H54 (cell line): ENCODE measurements at regions not wholly inside any gene's neighbourhood (a gene's known extent, or its start where the extent isn't known, plus 50 kb on each side); places are given as distances from the start of the nearest gene placed in this dataset.
"Not testable (repeated sequence)": the region's sequence is repeated elsewhere in the genome, so short reads cannot be mapped to it uniquely, and the experiment has no call there.

Source experiments
- DNase-seq: peaks from one replicate; pipeline ENCODE4 v3.0.0; 2011; ENCODE audit warnings: low spot score, mixed read lengths; ENCODE audit not compliant: insufficient read length
- FAIRE-seq: peaks from 3 replicates; lab custom pipeline; 2011; peaks lifted over from hg19 to GRCh38; lab: Jason Lieb, UNC
- POLR2A ChIP-seq: IDR thresholded peaks from 2 replicates; pipeline ENCODE4 v1.6.1; 2011; ENCODE audit warnings: low read depth, mild to moderate bottlenecking, low read length

DNA sequence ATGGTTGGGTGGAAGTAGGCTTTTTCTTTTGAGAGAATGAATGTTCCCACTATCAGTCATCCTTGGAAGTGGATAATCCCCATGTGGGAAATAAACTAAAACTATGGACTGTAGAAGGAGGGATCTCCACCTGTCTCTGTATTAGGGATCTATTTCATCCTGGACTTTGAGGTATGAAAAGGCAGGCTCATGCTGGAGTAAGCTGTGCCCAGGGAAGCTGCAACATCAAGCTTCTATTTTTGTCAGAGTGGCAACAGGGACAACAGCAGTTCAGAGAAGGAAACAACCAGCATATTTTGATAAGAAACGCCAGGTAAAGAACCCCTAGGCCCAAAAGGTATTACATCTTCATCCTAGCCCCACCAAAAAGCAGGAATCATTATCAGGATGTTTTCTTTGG is 122.0 kb downstream of the MDH1 start:
- TF ChIP-seq POLR2A: no peak
- DNase-seq: no peak
- no peak for FAIRE-seq

DNA sequence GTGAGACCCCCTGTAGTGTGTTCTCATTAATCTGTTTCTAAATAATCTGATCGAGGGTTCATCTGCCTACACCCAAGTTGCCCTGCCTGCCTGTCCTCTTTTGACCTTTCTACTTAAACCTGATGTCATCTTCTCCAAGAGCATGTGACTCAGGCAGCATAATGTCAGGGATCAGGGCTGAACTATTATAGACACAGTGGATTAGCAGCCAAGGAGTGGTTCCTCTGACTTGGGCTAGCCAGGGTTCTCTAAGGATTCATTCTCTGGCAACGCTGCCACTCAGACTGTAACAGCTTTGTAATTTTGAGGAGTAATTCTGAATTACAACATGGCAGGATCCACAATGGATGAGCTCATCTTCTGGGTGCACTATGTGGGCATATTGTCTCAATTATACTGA is 124.0 kb downstream of the MDH1 start:
- no peak for TF ChIP-seq POLR2A
- DNase-seq (no peak), FAIRE-seq (no peak)

DNA sequence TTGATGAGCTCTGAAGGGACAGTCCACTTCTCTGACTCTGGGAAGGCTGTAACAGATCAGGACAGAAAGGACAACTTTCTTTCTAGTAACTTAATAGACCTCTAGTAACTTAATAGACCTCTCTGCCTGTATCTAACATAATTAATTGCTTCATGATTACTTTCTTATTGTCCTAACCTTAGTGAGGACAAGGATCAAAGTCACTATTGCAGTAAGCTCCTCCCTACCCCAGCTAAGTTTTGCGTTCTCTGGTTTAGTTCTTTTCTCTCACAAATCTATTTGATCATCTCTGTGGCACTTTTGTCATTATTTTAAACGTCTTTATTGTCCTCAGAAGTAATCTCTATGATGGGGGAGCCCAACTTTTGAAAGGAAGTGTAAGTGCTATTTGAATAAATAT is 125.5 kb upstream of the UGP2 start:
- TF ChIP-seq POLR2A: no peak
- FAIRE-seq (no peak), DNase-seq (no peak)

DNA sequence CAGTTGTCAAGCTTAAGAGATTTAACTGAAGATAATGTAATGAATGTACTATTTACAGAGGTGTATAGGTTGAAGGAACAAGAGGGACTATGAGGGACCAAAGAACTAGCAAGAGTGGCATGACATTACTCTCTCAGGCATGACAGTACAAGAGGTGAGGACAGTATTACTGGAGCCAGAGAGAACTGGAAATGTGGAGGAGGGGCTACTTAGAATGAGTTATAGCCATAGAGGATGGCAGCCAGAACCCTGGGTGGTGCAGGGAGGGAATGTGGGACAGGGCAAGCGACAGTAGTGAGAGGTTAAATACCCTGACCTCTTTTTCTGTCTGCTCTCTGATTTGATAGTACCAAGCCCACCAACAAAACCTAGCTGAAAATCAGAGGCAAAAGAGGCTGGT is 122.6 kb upstream of the UGP2 start:
- no peak for DNase-seq
- no peak for TF ChIP-seq POLR2A
- no peak for FAIRE-seq

DNA sequence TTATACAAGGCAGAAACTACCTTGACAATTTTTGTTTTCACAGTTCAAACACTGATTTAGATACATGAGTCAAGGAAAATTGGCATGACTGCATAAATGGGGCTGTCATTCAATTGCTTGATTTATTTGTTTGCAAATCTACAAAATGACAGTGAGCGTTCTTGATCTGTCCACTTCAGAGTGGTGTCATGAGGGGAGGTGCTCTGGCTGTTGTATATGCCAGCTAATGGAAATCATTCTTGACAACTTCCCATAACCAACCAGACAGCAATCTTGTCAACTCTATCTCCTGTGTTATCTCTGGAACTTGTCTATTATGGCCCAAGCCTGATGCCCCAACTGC is 120.6 kb upstream of the UGP2 start:
- DNase-seq (no peak), FAIRE-seq (no peak)
- no peak for TF ChIP-seq POLR2A

DNA sequence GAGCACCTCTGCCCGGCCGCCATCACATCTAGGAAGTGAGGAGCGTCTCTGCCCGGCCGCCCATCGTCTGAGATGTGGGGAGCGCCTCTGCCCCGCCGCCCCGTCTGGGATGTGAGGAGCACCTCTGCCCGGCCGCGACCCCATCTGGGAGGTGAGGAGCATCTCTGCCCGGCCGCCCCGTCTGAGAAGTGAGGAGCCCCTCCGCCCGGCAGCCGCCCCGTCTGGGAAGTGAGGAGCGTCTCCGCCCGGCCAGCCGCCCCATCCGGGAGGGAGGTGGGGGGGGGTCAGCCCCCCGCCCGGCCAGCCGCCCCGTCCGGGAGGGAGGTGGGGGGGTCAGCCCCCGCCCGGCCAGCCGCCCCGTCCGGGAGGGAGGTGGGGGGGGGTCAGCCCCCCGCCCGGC is 119.4 kb upstream of the UGP2 start:
- not testable (repeated sequence) for DNase-seq, FAIRE-seq

DNA sequence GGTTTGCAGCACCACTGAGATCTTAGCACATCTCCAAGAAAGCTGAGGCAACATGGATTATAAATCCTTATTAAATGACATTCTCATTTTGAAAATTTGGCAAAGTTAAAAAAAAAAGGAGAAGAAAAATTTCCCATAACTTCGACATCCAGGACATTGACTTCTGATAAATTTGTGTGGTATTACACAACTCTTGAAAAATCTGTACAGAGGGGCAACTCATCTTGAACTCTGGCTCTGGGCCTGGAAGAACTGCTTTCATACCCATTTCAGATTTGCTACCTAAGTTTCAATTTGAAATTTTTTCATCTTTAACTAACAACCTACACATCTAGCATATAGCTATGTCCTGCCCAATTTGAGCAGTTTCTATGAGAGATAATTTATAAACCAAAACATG is 118.0 kb upstream of the UGP2 start:
- no peak for TF ChIP-seq POLR2A
- no peak for FAIRE-seq
- no peak for DNase-seq

DNA sequence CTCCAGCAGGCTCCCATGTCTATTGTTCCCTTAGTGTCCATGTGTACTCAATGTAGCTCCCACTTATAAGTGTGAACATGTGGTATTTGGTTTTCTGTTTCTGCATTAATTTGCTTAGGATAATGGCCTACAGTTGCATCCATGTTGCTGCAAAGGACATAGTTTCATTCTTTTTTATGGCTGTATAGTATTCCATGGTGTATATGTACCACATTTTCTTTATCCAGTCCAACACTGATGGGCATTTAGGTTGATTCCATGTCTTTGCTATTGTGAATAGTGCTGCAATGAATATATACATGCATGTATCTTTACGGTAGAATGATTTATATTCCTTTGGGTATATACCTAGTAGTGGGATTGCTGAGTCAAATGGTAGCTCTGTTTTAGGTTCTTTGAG is 116.5 kb upstream of the UGP2 start:
- not testable (repeated sequence) for FAIRE-seq, DNase-seq

DNA sequence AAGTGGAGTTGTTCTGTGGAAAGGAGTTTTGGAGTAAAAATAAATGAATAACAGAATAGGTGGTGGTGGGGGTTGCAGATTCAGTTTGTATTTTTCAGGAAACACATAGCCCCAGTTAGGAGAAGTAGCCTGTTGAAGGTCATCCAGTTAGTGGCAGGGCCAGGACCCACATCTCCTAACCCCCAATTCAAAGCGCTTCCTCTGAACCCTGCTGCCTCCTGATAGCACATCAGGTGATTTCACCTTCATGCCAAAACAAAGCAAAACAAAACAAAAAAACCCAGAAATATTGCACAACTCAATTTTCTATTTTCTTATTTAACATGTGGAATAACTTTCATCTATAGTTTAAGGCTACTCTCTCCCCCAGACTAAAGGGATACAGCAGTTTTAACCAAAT is 112.3 kb upstream of the UGP2 start:
- FAIRE-seq: no peak
- TF ChIP-seq POLR2A: no peak
- DNase-seq: no peak

DNA sequence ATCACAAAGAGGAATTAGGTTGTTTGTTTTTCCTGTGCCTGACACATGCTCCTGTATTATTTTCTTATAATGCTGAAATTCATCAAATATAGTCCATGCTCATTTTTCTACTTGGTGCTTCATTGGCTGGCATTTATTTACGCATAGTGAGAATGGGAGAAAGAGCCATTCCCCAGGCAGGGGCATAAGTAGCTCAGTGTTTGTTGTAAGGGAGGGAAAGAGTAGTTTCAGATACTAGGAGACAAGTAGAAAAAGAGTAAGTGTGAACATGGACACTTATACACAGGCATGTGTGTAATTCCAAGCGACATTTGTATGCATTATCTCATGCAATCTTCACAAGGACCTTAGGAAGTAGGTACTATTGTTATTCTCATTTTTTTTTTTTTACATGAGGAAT is 111.9 kb upstream of the UGP2 start:
- TF ChIP-seq POLR2A: no peak
- DNase-seq (no peak), FAIRE-seq (no peak)

DNA sequence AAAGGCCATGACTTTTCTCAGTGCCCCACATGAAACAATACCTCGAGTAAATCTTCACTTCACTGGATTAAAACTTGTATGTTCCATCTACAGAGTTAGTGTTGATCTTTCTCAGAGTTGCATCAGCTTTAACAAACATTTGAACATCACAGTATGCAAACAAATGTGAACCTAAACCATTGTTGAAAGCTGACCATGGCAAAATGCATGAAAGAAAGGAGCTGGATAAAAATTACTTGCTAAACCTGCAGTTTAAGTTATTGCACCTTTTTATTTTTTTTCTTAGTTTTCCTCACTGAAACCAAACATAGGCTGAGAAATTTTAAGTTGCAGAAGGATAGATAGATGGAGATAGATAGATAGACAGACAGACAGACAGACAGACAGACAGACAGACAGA is 107.2 kb upstream of the UGP2 start:
- DNase-seq (no peak), FAIRE-seq (no peak)
- TF ChIP-seq POLR2A: no peak

DNA sequence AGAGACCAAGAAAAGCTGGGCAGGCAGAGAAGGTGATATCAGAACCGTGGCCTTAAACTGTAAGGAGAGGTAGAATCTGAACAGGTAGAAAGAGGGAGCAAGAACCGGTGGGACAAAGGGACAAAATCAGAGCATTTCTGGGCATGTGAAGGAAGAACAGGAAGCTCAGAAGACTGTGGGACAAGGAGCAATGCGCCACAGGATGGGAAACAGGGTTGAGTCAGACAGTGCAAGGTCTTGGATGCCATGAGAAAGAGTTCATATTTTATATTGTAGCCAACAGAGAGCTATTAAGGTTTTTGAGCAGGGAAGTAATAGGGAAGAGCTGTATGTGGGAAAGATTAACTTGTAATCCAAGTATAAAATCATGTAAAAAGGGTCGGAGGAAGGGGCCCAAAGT is 106.4 kb upstream of the UGP2 start:
- TF ChIP-seq POLR2A: no peak
- DNase-seq: no peak
- no peak for FAIRE-seq

DNA sequence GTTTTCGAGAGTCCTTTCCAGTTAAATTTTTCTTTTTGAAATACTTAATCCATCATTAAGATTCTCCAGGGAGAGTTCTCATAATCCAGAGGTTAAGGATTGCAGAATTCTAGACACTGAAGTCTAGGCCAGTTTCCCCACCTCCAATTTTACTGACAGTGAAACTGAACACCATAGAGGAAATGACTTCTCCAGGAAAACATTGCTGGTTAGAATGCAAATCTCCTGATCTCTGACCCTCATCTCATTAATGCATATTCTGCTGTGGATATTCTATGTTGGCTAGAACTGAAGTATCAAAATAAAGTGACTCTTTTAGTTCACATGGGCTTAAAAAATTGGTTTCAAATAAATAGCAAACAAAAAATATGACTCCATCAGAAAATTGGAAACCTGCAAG is 105.8 kb upstream of the UGP2 start:
- TF ChIP-seq POLR2A: no peak
- DNase-seq (no peak), FAIRE-seq (peak; percentile 89)

DNA sequence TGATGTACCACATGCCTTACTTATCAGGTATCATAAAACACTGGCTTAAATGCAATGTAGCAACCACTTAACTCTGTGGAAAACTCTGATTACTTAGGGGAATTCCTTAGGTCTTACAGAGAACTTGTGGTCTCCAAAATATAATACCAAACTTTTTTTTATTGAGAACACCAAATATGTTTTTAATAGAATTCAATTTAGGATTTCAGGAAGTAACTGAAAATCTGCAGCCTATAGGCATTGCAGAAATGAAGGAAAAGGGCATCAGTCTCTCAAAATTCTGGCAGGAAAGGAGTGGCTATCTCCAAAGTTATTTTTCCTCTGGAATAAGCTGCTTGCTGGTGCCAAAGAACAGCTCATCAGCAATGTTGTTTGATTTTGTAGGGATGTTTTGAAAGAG is 105.3 kb upstream of the UGP2 start:
- DNase-seq: no peak
- TF ChIP-seq POLR2A: no peak

DNA sequence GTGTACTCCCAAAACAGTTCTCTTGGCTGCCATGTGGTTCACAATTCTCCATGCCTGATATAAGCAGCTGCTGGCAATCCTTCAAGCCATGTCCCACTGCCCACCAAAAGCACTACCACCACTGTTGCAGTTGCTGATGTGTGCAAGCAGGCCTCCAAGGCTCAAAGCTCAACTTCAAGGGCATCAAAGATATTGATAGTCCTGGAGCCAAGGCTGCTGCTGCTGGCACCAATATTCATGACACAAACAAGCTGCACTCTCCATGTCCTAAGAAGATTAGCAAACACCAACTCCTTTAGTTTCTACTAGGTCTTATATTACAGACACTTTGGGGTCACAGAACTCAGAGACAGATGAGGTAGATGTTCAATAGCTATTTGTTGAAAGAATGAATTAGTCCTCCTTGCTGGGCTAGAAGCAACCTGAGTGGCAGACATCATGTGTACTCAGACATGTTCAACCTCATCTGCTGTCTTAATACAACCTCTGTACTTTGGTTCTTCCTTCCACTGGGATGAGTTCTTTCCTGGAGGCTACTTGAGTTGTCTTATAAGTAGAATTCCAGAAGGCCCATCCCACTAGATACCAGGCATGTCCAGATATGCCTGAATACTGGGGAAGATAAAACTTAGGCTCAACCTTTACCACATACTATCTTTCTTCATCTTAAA is 104.5 kb upstream of the UGP2 start:
- no peak for TF ChIP-seq POLR2A

More for the DNA sequence above, 105.3 kb upstream of the UGP2 start:
- FAIRE-seq: no peak

DNA sequence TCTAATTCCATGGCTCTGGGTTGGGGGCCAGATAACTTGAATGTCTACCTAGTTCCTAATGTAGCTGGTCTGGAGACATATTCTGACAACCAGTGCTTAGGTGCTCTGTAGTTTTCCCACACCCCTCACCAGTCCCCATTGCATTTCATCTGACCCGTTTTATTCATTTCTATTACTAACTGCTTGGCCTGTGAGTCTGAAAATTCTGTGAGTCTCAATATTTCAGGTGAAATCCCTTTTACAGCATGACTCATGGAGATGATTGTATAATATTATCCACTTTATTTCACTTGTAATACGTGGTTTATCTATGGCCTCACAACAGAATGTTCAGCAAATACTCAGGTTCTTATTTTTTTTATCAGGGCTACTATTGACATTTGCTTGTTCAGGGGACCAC is 103.7 kb upstream of the UGP2 start:
- no peak for DNase-seq
- TF ChIP-seq POLR2A: no peak
- FAIRE-seq: no peak

More for the DNA sequence above, 104.5 kb upstream of the UGP2 start:
- no peak for FAIRE-seq
- no peak for DNase-seq

DNA sequence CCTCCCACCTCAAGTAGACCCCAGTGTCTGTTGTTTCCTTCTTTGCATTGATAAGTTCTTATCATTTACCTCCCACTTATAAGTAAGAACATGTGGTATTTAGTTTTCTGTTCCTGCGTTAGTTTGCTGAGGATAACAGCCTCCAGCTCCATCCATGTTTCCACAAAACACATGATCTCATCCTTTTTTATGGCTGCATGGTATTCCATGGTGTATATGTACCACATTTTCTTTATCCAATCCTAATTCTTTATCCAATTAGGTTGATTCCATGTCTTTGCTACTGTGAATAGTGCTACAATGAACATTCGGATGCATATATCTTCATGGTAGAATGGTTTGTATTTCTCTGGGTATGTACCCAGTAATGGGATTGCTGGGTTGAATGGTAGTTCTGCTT is 102.5 kb upstream of the UGP2 start:
- DNase-seq, FAIRE-seq: not testable (repeated sequence)
